WTC11 (cell line): ENCODE measurements at regions not wholly inside any gene's neighbourhood (a gene's known extent, or its start where the extent isn't known, plus 50 kb on each side); places are given as distances from the start of the nearest gene placed in this dataset.

Source experiments
- ATF3 ChIP-seq: sonication (generic); formaldehyde crosslinking; conservative IDR thresholded peaks from 2 replicates; pipeline ENCODE4 v1.8.1; 2022; ENCODE audit warnings: mild to moderate bottlenecking, missing genetic modification reagents
- CREB1 ChIP-seq: sonication (generic); formaldehyde crosslinking; IDR thresholded peaks from 2 replicates; pipeline ENCODE4 v1.8.0; 2023; ENCODE audit warnings: mild to moderate bottlenecking, missing genetic modification reagents
- CREM ChIP-seq: sonication (generic); formaldehyde crosslinking; IDR thresholded peaks from 2 replicates; pipeline ENCODE4 v1.8.1; 2022; ENCODE audit warnings: mild to moderate bottlenecking, missing genetic modification reagents, moderate library complexity
- ELF4 ChIP-seq: sonication (generic); formaldehyde crosslinking; IDR thresholded peaks from 2 replicates; pipeline ENCODE4 v1.8.1; 2022; ENCODE audit warnings: low read depth, mild to moderate bottlenecking, moderate library complexity, missing genetic modification reagents
- GRHL2 ChIP-seq: fragments of 250-450 bp; sonication (Bioruptor Pico); IDR thresholded peaks from 2 replicates; pipeline ENCODE4 v1.8.0; 2022; ENCODE audit warnings: mild to moderate bottlenecking, moderate library complexity; ENCODE audit not compliant: insufficient replicate concordance, severe bottlenecking
- IRF1 ChIP-seq: sonication (generic); formaldehyde crosslinking; IDR thresholded peaks from 2 replicates; pipeline ENCODE4 v1.8.0; 2023; ENCODE audit warnings: missing genetic modification reagents
- TEAD1 ChIP-seq: sonication (generic); formaldehyde crosslinking; IDR thresholded peaks from 2 replicates; pipeline ENCODE4 v1.8.0; 2022; ENCODE audit warnings: mild to moderate bottlenecking, missing genetic modification reagents
- USF1 ChIP-seq: sonication (generic); formaldehyde crosslinking; IDR thresholded peaks from 2 replicates; pipeline ENCODE4 v1.8.0; 2022; ENCODE audit warnings: mild to moderate bottlenecking, missing genetic modification reagents
- USF2 ChIP-seq: sonication (generic); formaldehyde crosslinking; IDR thresholded peaks from 2 replicates; pipeline ENCODE4 v1.8.1; 2023; ENCODE audit warnings: mild to moderate bottlenecking, missing genetic modification reagents, moderate library complexity
- ZNF219 ChIP-seq: sonication (generic); formaldehyde crosslinking; IDR thresholded peaks from 2 replicates; pipeline ENCODE4 v1.8.0; 2023; ENCODE audit warnings: missing genetic modification reagents, mild to moderate bottlenecking, borderline replicate concordance
- ZNF232 ChIP-seq: sonication (generic); formaldehyde crosslinking; IDR thresholded peaks from 2 replicates; pipeline ENCODE4 v1.8.0; 2022; ENCODE audit warnings: mild to moderate bottlenecking, missing genetic modification reagents
- TF ChIP-seq, protein P1 (sequence below): fragments of 200-600 bp; IDR thresholded peaks from 2 replicates; pipeline ENCODE4 v1.8.0; 2022; ENCODE audit warnings: antibody characterized with exemption
- TF ChIP-seq, protein P2 (sequence below): fragments of 250-450 bp; sonication (Bioruptor Pico); IDR thresholded peaks from 2 replicates; pipeline ENCODE4 v1.9.0; 2021; ENCODE audit warnings: mild to moderate bottlenecking, borderline replicate concordance
- TF ChIP-seq, protein P3 (sequence below): sonication (generic); formaldehyde crosslinking; IDR thresholded peaks from 2 replicates; pipeline ENCODE4 v1.8.1; 2022; ENCODE audit warnings: low read depth, missing genetic modification reagents, borderline replicate concordance

DNA sequence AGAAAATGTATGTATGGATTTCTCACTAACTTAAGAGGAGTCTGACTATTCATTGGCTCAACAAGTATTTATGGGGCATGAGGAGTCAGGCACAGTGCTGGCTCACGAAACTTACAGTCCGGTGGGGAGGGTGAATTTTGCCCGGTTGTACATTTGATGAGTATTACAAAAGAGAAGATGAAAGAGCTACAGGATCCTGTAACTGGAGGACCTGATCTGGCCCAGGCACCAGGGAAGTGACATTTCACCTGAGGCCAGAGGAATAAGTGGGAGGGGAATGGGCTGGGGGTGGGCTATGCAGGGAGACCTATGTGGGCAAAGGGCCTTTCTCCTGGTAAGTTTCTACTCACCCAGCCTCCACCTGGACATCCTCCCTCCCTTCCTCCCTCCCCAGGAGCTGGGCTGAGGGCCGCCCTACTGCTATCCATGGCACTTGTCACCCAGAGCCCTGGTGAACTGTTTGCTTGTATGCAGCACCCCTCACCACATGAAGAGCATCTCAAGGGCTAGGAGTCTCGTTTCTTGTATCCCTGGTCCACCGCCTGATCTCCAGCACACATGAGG is 101.1 kb upstream of the ZNF438 start:
- TF ChIP-seq GRHL2 (CRISPR knock-in tag) = no peak
- TF ChIP-seq, protein P1, sequence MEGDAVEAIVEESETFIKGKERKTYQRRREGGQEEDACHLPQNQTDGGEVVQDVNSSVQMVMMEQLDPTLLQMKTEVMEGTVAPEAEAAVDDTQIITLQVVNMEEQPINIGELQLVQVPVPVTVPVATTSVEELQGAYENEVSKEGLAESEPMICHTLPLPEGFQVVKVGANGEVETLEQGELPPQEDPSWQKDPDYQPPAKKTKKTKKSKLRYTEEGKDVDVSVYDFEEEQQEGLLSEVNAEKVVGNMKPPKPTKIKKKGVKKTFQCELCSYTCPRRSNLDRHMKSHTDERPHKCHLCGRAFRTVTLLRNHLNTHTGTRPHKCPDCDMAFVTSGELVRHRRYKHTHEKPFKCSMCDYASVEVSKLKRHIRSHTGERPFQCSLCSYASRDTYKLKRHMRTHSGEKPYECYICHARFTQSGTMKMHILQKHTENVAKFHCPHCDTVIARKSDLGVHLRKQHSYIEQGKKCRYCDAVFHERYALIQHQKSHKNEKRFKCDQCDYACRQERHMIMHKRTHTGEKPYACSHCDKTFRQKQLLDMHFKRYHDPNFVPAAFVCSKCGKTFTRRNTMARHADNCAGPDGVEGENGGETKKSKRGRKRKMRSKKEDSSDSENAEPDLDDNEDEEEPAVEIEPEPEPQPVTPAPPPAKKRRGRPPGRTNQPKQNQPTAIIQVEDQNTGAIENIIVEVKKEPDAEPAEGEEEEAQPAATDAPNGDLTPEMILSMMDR = no peak
- no peak for TF ChIP-seq IRF1 (CRISPR knock-in tag)
- no peak for TF ChIP-seq CREM (CRISPR knock-in tag)
- TF ChIP-seq, protein P2, sequence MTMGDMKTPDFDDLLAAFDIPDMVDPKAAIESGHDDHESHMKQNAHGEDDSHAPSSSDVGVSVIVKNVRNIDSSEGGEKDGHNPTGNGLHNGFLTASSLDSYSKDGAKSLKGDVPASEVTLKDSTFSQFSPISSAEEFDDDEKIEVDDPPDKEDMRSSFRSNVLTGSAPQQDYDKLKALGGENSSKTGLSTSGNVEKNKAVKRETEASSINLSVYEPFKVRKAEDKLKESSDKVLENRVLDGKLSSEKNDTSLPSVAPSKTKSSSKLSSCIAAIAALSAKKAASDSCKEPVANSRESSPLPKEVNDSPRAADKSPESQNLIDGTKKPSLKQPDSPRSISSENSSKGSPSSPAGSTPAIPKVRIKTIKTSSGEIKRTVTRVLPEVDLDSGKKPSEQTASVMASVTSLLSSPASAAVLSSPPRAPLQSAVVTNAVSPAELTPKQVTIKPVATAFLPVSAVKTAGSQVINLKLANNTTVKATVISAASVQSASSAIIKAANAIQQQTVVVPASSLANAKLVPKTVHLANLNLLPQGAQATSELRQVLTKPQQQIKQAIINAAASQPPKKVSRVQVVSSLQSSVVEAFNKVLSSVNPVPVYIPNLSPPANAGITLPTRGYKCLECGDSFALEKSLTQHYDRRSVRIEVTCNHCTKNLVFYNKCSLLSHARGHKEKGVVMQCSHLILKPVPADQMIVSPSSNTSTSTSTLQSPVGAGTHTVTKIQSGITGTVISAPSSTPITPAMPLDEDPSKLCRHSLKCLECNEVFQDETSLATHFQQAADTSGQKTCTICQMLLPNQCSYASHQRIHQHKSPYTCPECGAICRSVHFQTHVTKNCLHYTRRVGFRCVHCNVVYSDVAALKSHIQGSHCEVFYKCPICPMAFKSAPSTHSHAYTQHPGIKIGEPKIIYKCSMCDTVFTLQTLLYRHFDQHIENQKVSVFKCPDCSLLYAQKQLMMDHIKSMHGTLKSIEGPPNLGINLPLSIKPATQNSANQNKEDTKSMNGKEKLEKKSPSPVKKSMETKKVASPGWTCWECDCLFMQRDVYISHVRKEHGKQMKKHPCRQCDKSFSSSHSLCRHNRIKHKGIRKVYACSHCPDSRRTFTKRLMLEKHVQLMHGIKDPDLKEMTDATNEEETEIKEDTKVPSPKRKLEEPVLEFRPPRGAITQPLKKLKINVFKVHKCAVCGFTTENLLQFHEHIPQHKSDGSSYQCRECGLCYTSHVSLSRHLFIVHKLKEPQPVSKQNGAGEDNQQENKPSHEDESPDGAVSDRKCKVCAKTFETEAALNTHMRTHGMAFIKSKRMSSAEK (CRISPR knock-in tag) = no peak
- TF ChIP-seq ATF3 (CRISPR knock-in tag) = no peak
- TF ChIP-seq USF1 (CRISPR knock-in tag) = no peak
- no peak for TF ChIP-seq ZNF219 (CRISPR knock-in tag)
- TF ChIP-seq, protein P3, sequence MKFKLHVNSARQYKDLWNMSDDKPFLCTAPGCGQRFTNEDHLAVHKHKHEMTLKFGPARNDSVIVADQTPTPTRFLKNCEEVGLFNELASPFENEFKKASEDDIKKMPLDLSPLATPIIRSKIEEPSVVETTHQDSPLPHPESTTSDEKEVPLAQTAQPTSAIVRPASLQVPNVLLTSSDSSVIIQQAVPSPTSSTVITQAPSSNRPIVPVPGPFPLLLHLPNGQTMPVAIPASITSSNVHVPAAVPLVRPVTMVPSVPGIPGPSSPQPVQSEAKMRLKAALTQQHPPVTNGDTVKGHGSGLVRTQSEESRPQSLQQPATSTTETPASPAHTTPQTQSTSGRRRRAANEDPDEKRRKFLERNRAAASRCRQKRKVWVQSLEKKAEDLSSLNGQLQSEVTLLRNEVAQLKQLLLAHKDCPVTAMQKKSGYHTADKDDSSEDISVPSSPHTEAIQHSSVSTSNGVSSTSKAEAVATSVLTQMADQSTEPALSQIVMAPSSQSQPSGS = no peak
- TF ChIP-seq TEAD1 = no peak
- no peak for TF ChIP-seq CREB1 (CRISPR knock-in tag)
- TF ChIP-seq ELF4 = no peak
- no peak for TF ChIP-seq ZNF232 (CRISPR knock-in tag)
- no peak for TF ChIP-seq USF2
